ENCODE measurements at regions not wholly inside any gene's neighbourhood (a gene's known extent, or its start where the extent isn't known, plus 50 kb on each side); places are given as distances from the start of the nearest gene placed in this dataset.

- TF ChIP-seq CTCF (IDR thresholded peaks at IDR 0.05) (no peak), POLR2AphosphoS5 (IDR thresholded peaks at IDR 0.05) (no peak)
Measured at GRCh38 chr16:47886631-47887415, 269.0 kb downstream of the ABCC12 start.
